Activated naive CD4-positive, alpha-beta T cell treated with anti-CD3 and anti-CD28 coated beads, Interleukin-2, amount 50 U/mL, for 16 hours (primary cell): ENCODE measurements at regions not wholly inside any gene's neighbourhood (a gene's known extent, or its start where the extent isn't known, plus 50 kb on each side); places are given as distances from the start of the nearest gene placed in this dataset.

Experiments used
- DNase-seq: peaks from one replicate; pipeline ENCODE4 v3.0.0-alpha.2; 2020

DNA sequence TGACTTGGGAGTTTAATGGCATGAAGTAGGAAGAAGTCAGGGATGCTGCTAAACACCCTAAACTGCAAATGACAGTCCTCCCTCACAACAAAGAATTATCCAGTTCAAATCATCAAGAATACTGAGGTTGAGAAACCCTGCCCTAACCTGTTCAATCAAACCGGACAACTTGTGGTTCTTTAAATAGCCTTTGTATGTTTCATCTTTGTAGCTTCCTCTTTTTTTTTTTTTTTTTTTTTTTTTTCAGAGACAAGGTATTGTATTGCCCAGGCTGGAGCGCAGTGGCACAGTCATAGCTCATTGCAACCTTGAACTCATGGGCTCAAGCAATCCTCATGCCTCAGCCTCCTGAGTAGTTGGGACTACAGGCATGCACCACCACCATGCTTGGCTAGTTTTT lies 52.5 kb upstream of the TTC29 start:
- no peak for DNase-seq

DNA sequence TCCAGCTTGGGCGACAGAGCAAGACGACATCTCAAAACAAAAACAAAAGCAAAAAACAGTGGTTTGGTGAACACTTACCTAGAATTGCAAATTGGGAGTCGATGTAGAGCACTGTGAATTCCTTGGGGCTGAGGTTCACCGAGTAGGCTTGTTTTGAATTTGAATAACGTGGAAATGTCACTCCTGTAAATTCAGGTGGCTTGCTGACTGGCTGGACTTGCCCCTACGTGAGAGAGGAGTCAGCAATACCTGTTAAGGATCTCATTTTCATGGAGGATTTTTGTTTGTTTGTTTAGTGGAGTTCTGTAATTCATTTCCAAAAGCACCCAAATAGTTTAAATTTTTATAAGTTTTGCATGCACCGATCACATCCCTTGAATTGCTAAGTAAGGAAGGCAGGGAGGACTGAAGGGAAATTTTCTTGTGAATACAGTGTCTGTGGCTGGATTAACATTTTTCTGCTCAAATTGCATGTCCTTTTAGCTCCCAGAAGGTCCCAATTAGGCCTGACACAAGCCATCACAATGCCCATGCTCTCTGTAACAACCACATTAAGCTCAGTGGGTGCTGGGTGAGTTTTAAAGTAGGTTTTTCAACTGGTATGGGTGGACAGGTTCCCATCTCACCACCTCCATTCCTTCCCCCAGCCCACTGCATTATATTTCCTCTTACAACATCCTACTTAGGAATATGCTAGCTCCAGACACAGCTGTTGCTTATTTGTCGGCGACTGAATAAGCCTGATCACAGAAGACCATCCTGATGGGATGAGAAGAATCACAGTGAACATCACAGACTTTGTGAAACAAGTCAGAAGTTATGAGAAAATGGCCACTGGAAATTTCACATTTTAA lies 58.5 kb upstream of the TTC29 start:
- DNase-seq = no peak

DNA sequence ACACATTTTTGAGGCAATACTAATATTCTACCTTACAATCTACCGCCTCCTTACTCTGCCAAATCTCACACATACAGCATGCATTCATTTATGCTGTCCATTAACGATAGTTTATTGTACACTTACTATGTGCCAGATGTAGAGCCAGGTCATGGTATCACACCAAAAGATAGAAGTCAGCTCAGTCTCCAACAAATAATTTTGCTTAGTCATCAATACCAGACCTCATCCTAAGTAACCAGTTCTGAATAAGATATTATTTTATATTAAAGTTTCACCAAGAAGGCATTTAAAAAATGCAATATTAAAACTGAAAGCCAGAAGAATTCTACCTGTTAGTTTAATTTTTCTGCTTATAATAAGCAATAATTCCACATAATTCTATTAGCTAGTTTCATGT lies 60.6 kb upstream of the TTC29 start:
- no peak for DNase-seq

DNA sequence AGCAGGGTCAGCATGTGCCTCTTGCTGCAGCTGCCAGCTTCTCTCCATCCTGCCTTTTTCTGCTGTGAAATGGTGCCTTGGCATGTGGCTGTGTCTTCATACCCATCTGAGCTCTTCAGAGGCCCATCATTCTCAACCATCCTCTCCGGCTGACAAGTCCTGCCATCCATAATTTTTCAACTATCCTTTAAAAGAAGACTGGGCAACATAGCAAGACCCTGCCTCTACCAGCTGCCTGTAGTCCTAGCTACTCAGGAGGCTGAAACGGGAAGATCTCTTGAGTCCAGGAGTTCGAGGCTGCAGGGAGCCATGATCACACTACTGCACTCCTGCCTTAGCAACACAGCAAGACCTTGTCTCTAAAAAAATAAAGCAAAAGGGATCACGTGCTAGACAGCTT lies 64.2 kb upstream of the TTC29 start:
- no peak for DNase-seq

DNA sequence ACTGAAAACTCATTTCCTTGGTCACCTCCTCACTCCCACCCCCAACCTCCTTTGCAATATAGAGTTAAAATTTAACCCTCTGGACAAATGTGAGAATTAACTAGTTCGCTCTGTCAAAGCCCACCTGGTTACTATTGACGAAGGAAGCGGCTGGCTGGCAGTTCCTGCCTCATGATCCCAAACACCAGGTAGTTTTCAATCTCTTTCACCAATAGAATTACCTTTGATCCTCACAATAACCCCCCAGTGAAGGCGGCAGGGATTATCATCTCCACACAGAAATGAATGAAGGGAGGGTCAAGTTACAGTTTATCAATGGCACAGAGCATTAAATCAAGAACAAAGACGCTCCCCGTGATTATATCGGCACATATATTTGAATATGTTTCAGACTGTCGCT lies 65.7 kb upstream of the TTC29 start:
- no peak for DNase-seq

DNA sequence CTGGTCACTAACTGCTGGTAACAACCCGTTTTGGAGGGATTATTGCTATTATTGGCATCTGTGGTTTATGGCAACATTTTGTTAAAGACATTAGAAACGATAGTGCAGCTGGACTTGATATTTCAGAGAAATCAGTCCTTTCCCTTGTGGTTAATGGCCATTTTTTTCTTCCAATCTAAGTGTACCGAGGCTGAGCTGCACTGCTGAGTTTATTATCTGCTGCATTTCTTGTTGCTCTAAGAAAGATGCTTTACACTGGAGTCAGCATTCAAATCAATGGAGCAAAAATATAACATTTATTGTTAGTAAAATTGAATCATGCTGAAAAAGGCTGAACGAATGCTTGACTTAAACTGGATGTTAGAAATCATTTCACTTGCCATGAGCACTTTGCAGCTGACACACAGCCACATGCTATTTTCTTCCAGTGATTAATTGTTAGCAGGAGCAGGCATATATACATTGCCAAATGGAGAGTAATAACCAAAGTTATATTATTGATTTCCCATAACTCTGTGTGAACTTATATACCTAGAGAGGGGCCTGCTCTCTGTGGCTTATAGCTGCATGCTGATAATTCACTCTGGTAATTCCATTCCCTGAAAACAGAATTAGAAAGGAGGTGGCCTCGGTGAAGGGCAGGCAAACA lies 66.5 kb upstream of the TTC29 start:
- DNase-seq = no peak

DNA sequence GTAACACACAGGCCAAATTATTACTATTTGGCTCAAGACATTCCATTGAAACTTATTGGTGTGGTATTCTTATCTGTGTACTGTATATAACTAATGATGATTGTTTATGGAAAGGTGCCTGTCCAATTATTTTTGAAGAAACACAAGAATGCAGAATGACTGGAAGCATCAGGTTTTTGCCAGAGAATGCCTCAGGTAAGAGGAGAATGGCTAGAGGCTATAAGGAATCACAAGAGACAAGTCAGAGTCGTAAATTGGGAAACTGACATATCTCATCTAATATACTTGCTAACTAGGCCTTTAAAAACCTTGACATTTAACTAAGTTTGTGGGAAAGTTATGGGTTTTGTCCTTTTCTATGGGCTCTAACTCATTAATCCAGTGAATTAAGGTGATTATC lies 69.3 kb upstream of the TTC29 start:
- no peak for DNase-seq

DNA sequence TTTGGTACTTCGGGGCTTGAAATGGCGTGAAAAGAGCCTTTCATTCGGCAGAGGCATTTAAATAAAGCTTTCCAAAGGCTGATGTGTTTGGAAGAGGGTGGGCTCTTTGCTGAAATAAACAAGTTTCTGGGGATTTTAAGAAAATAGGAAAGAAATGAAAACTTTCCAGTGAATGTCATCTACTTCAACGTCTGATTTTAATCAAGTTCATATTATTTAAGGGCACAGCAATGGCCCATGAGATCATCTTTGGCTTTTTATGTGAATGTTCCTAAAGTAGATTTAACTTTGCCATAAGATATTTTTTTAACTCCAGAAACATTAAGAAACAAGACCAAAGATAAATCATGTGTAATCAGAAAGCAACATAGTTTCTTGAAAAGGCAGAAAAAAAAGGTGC lies 69.8 kb upstream of the TTC29 start:
- no peak for DNase-seq

DNA sequence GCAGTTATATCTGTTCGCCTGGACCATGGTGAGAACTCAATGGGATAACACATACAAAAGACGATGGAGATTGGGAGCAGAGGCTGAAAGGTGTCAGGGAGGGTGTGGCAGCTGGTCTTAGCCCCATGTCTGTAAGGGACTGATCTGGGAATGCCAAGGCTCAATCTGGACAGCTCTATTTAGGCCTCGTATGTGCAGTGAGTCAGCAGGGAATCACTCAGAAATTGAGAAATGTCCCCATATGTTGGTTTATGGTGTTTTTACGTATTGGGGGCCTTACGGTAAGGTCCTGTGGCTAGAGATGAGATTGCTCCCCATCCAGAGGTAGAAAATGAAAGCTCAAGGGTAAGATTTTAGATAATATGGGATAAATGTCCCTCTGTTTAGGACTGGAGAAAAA lies 71.4 kb upstream of the TTC29 start:
- DNase-seq = no peak

DNA sequence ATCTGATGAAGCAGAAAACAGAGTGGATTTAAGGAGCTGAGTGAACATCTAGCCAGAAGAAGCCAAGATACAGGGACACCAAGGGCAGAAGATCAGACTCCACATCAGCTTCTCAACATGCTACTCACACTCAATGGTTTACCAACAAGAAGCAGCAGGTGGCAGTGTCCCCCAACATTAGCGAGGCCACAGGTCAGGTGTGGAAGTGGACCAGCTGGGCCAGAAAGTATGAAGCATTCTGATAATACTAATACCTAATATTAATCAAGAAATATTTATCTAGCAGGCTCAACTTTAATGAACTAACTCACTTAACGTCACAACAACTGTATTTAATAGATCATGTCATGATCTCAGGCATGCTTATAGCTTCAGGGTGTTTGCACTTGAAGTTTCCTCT lies 73.4 kb upstream of the TTC29 start:
- DNase-seq = peak; percentile 42

DNA sequence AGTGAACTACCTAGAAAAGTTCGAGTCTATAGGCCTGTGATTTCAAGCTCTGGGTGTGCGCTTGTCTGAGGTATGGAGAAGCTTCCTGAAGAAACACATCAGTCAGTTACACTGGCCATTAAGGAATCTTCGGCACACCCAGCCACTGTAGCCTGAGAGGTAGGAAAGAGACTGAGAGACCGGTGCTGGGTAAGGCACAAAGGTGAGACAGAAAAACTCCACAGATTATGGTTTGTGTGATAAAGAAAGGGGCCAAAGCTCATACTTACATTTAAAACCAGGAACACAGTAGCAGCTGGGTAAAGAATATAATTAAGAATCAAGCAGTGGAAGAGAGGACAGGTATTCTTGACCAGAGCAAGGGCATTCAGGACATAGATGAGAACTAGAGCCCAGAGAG lies 74.8 kb upstream of the TTC29 start:
- no peak for DNase-seq

DNA sequence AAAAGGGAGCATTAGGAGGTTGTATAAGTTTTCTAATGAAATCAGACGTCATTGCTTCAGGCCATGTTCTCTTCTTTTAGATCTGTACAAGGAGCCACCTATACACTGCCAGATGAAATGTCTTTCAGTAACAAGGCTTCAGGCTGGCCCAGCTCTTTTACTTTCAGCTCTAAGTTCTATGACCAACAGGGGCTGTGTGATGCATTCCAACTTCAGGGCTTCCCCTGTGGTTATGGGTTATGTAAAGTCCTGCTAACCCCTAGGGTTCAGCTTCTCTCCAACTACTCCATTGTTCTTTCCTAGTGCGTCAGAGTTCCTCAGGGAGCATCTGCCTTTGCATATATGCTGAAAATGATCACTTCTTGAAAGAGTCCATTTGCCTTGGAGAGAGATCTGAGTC lies 79.4 kb upstream of the TTC29 start:
- DNase-seq = no peak

DNA sequence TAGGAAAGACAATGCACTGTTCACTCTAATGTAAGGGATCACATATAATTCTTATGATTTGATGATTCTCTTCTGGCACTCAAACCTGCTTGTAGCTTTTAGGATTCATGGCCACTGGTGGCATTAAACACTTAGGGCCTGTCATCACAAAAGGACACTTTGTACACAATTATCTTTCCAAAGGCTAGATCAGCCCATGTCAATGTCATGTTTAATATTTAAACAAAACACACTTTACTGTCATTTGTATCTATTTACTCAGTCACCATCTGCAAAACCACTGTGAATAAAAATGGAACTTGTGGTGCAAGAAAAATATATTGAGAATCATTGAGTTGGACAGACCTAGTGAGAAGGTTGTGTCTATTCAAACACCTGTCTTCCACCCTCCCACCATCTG lies 83.6 kb upstream of the TTC29 start:
- DNase-seq = no peak

DNA sequence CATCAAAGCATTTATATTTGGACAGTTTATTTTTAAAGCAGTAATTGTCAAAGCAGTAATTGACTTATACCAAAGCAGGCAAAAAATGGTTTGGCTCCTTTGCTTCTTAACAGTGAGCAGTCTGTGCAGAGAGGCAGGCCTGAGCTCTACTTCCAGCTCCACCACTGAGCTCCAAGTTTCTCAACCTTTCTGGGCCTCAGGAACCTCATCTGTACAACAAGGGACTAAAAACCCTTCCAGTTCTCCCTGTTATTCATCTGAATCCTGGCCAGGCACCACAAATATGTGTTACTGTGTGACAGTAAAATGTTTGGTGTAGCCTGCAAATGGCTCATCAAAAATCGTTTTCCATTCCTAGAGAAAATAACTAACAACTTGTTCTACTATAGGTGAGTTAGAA lies 88.7 kb upstream of the TTC29 start:
- no peak for DNase-seq

DNA sequence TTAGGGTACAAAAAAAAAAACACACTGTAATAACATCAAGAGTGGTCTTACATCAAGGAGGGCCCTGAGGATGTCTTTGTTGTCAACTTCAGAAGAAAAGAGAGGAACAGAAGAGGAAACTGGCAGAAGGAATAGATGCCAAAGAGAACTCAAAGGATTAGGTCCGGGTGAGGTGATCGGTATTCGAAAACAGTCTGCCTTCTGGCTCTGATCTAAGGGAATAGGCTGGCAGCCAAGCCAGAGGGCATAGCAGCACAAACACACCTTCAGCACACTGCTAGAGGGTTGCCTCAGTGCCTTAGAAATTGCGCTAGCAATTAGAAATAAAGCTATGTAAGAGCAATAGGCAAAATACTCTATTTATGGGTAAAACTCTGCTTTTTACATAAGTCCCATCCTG lies 91.4 kb upstream of the TTC29 start:
- DNase-seq = no peak

DNA sequence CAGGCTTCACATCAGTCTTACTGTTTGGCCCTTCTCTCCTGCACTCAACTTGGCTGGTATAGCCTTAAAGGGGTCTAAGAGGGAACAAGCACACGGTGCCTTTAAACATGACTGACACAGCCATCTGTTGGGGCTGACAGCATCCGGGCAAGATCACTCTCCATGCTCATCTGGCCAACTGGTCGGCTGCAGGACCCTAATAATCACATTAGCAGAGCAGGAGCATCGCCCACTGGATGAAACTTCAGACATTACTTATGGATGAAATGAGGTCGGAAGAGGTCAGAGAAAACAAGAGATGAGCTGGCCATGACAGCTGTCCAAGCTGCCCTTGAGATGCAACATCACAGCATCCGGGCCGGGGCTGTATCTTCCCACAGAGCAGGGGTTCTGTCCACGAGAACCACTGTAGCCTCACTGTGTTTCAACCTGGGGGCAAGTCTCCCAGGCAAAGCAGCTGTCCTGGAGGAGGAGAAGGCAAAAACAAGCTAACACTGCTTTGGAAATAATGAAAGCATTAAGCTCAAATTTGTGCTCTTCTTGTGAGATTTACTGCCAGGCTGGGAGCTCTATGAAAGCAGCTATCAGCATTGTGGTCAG lies 94.4 kb upstream of the TTC29 start:
- no peak for DNase-seq

DNA sequence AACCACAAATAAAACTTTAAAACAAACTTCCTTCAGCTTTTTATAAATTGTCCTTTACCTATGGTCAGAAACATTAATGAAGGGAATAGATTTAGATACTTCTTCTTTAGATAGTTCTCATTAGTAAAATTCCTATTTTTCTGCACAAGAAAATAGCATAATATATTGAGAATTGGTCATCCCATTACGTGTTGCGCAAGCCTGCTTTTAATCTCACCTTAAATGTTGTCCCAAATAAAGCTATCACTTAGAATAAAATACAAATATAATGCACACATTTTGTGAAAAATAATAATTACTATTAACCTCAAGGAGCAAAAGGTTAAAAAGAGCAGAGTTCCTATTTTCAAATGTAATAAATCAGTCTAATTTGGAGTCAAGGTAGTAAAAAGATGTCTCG lies 95.2 kb upstream of the TTC29 start:
- DNase-seq = no peak

DNA sequence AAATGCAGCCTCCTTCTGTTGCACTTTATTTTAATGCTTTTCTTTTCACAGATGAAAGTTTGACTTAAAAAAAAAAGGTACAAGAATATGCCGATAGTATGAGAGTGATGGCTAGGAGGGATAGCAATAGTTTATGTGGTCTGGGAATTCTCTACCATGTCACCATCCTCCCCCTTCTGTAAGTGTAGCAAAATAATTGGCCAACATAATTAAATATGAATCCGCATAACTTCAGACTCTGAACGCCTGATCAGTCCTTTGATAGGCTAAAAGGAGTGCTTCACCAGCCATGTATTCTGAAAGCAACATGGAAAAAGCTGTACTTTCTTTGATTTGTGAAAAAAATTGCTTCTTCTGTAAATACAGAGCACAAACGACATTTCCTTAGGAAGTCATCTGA lies 95.7 kb upstream of the TTC29 start:
- DNase-seq = no peak

DNA sequence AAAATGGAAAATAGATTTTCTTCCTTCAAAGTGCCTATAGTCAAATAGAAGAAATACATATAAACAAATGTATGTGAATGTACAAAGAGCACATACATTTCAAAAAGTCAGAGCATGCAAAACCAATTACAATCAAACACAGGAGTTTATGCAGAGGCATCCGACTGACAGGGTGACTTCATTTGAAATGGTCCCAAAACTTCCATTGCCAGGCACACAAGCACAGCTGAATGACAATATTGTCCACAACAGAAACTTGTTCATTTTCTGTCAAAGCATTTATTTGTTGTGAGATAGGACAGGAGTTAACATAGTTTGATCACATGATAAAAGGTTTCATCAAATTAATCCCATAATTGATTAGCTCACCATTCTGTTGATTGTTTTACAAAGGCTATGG lies 96.4 kb upstream of the TTC29 start:
- DNase-seq = no peak

DNA sequence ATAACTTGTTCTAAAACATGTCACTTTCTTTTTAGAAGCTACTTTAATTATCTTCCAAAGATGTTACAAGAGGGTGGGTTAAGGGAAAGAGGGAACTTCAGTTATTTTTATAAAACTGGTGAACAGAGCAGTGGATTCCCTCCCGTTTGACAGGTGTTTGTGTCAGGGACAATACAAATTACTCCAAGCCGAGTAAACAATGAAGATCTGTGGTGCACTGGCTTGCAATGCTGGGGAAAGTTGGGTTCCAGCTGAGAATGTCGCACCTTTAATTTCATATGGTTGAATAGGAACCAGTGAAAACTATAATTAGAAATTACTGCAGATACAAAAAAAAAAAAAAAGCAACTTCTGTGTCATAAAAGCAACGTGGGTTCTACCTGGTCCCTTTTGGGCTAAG lies 98.6 kb upstream of the TTC29 start:
- no peak for DNase-seq

DNA sequence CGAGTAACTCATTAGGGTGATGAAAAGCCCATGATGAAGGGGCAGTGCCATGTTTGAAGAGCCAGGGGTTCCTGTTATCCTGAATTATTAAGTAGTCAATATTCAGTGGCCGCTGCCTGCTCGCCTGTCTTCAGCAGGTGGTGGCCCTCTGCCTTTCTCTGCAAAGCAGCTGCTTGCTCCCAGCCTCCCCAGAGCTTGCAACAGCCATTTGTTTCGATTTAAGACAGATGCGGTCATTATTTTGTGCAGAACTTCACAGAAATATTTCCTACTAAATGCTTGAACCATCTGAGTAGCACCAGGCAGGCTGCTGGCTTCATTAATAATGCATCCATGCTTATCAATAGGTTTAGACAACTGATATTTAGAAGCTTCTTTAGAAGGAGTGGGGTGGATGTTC lies 104.3 kb upstream of the TTC29 start:
- DNase-seq = no peak

DNA sequence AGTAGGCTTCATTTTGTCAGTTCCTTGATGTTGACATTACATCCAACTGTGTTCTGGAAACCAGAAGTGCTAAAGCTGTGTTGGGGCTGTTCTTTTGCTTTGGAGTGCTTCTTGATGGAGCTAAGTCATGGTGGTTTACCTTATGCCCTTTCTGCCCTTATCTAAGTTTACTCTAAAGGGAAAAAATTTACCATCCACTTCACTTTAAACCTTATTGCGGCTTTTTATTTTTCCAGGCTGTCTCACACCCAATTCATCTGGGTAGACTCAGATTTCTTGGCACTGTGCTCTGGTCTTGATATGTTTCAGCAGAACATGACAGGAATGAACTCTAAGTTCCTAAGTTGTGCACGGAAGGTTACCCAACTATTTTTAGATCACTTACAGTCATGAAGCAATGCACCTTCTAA lies 104.7 kb upstream of the TTC29 start:
- DNase-seq = no peak

DNA sequence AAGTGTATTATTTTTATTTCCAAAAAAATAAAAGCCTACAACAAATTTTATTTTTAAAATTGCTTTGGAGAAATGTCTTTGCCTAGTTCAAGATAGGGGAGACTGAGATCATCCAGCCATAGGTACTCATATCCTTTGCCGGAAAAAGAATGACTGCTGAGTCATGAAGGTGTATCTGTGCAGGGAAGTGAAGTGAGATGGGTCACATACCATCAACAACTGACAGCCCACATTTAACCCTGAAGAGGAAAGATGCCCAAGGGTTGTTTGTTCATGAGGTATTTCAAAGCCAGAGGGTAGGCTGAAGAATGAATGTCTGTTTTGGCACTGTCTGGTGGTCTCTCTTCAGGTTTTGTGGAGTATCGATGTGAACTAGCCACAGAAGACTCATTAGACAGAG lies 106.7 kb upstream of the TTC29 start:
- DNase-seq = no peak

DNA sequence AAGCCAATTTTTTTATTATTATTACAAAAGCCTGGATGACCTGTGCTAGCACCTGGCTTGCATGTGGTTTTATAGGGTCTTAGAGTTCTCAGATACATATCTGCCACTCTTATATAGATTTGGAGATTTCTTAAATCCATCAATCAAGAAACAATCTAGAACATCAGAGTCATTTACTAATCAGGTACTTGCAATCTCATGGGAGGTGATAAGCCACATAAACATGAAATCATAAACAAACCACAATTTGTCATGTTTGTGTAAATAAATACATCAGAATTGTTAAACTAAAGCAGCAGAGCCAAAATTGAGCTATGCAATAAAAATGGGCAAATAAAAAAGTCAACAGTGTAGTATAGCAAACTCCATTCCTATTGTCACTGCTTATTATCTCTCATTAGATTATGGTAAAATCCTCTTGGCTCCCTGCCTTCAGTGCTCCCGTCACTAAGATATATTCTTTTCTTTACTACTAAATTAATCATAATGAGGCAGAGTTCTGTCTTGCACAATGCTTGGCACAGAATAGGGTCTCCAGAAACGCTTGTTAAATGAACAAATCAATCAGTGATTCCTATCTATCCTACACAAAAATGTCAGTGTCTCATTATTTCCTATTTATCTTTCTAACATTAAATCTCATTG lies 108.7 kb upstream of the TTC29 start:
- DNase-seq = no peak
